Neural crest cell (in vitro differentiated cells): ENCODE measurements at regions not wholly inside any gene's neighbourhood (a gene's known extent, or its start where the extent isn't known, plus 50 kb on each side); places are given as distances from the start of the nearest gene placed in this dataset.
"Not testable (repeated sequence)": the region's sequence is repeated elsewhere in the genome, so short reads cannot be mapped to it uniquely, and the experiment has no call there.

Experiments used
- DNase-seq: peaks from one replicate; pipeline ENCODE4 v3.0.0; 2021; ENCODE audit warnings: low read depth, mixed read lengths, low spot score
- H3K27ac Mint-ChIP-seq: one replicate; pipeline ENCODE4 v1.8.0; 2021; ENCODE audit warnings: mild to moderate bottlenecking, mixed read lengths; ENCODE audit not compliant: unreplicated experiment
- H3K27me3 Mint-ChIP-seq: 2 replicates; pipeline ENCODE4 v1.8.0; 2021; ENCODE audit warnings: low read depth, mild to moderate bottlenecking, mixed read lengths
- H3K36me3 Mint-ChIP-seq: 2 replicates; pipeline ENCODE4 v1.8.0; 2021; ENCODE audit warnings: low read depth, mild to moderate bottlenecking, mixed read lengths
- H3K4me1 Mint-ChIP-seq: 2 replicates; pipeline ENCODE4 v1.8.0; 2021; ENCODE audit warnings: mixed read lengths
- H3K4me3 Mint-ChIP-seq: one replicate; pipeline ENCODE4 v1.8.0; 2021; ENCODE audit warnings: mild to moderate bottlenecking, mixed read lengths
- H3K9me3 Mint-ChIP-seq: 2 replicates; pipeline ENCODE4 v1.8.0; 2021; ENCODE audit warnings: mixed read lengths
- CTCF ChIP-seq: fragments of 200-600 bp; sonication (generic); conservative IDR thresholded peaks from 2 replicates; pipeline ENCODE4 v1.5.0; 2021; ENCODE audit warnings: antibody characterized with exemption, mild to moderate bottlenecking

GRCh38 chr2:192978395-192978794 lies 783.7 kb upstream of the TMEFF2 start:
- DNase-seq, result no peak
- no peaks in the 10 kb centered on the region for H3K27me3 Mint-ChIP-seq
- TF ChIP-seq CTCF, result no peak
- no peaks in the 10 kb centered on the region for H3K36me3 Mint-ChIP-seq
- H3K27ac Mint-ChIP-seq, result peak overlapping the region; percentile 57
- no peak overlapping the region for H3K4me3 Mint-ChIP-seq
- H3K9me3 Mint-ChIP-seq, result peaks cover 3% of the 10 kb centered on the region
- H3K4me1 Mint-ChIP-seq, result no peaks in the 10 kb centered on the region

GRCh38 chr2:192971981-192972380 lies 777.2 kb upstream of the TMEFF2 start:
- no peak for TF ChIP-seq CTCF
- no peak for DNase-seq
- Mint-ChIP-seq H3K9me3 (peaks cover 3% of the 10 kb centered on the region), H3K27ac (no peak overlapping the region), H3K27me3 (no peaks in the 10 kb centered on the region), H3K4me1 (no peaks in the 10 kb centered on the region), H3K4me3 (no peak overlapping the region), H3K36me3 (no peaks in the 10 kb centered on the region)

- no peak for DNase-seq
- no peak overlapping the region for H3K27ac Mint-ChIP-seq
- no peak overlapping the region for H3K4me3 Mint-ChIP-seq
- no peaks in the 10 kb centered on the region for H3K27me3 Mint-ChIP-seq
- H3K9me3 Mint-ChIP-seq, result no peaks in the 10 kb centered on the region
- no peaks in the 10 kb centered on the region for H3K4me1 Mint-ChIP-seq
- TF ChIP-seq CTCF, result no peak
- no peaks in the 10 kb centered on the region for H3K36me3 Mint-ChIP-seq
Observed at GRCh38 chr2:192969055-192969454, 774.3 kb upstream of the TMEFF2 start.

GRCh38 chr2:192960945-192961344 lies 766.2 kb upstream of the TMEFF2 start:
- peaks cover 2% of the 10 kb centered on the region for H3K9me3 Mint-ChIP-seq
- no peak for TF ChIP-seq CTCF
- H3K27ac Mint-ChIP-seq, result no peak overlapping the region
- H3K27me3 Mint-ChIP-seq, result no peaks in the 10 kb centered on the region
- H3K4me1 Mint-ChIP-seq, result no peaks in the 10 kb centered on the region
- H3K4me3 Mint-ChIP-seq, result no peak overlapping the region
- no peak for DNase-seq
- H3K36me3 Mint-ChIP-seq, result no peaks in the 10 kb centered on the region

GRCh38 chr2:192958615-192959014 lies 763.9 kb upstream of the TMEFF2 start:
- not testable (repeated sequence) for H3K4me3 Mint-ChIP-seq, DNase-seq, H3K27ac Mint-ChIP-seq, H3K4me1 Mint-ChIP-seq, H3K36me3 Mint-ChIP-seq, H3K27me3 Mint-ChIP-seq, H3K9me3 Mint-ChIP-seq

GRCh38 chr2:192957425-192957824 lies 762.7 kb upstream of the TMEFF2 start:
- Mint-ChIP-seq H3K27me3 (no peaks in the 10 kb centered on the region), H3K9me3 (peaks cover 2% of the 10 kb centered on the region), H3K4me1 (no peaks in the 10 kb centered on the region), H3K36me3 (no peaks in the 10 kb centered on the region), H3K27ac (no peak overlapping the region), H3K4me3 (no peak overlapping the region)
- no peak for TF ChIP-seq CTCF
- DNase-seq, result no peak
